IMR-90 (cell line): ENCODE measurements at regions not wholly inside any gene's neighbourhood (a gene's known extent, or its start where the extent isn't known, plus 50 kb on each side); places are given as distances from the start of the nearest gene placed in this dataset.

Experiments
- ATAC-seq: fragments of 200-7000 bp; cut with Tn5 transposase; 2 replicates; pipeline ENCODE4 v1.9.1; 2020; ENCODE audit warnings: low read depth, mild to moderate bottlenecking, moderate library complexity
- BruUV-seq: library from RNA; stranded (reverse); fragments of 400-500 nt; replicated peaks from 2 replicates; lab custom pipeline; 2021; lab: Mats Ljungman, UMichigan
- CTCF ChIA-PET: fragments of 300-600 bp; formaldehyde crosslinking; extraction: SDS; loops from one replicate; lab custom pipeline; 2021; ENCODE audit warnings: antibody characterized with exemption; lab: Yijun Ruan, JAX
- POLR2A ChIA-PET: fragments of 300-600 bp; sonication (Branson Sonifier 250); formaldehyde crosslinking; loops from one replicate; lab custom pipeline; 2022; ENCODE audit warnings: antibody characterized with exemption; ENCODE audit not compliant: unreplicated experiment; lab: Charles Lee
- DNase-seq: peaks from one replicate; pipeline ENCODE4 v3.0.0; 2013
- H2AFZ ChIP-seq: replicated peaks from 2 replicates; pipeline ENCODE3; 2013; ENCODE audit warnings: low read length, mild to moderate bottlenecking; ENCODE audit not compliant: poor library complexity
- H2AK5ac ChIP-seq: 2 replicates; pipeline ENCODE4 v1.6.1; 2013; ENCODE audit warnings: low read depth, low read length, inconsistent platforms
- H2AK9ac ChIP-seq: replicated peaks from 2 replicates; pipeline ENCODE3; 2013; ENCODE audit warnings: mild to moderate bottlenecking, low read depth, low read length, moderate library complexity; ENCODE audit not compliant: poor library complexity
- H2BK120ac ChIP-seq: 2 replicates; pipeline ENCODE4 v1.6.1; 2013; ENCODE audit warnings: low read depth, low read length, inconsistent platforms
- H2BK15ac ChIP-seq: 3 replicates; pipeline ENCODE4 v1.6.1; 2013; ENCODE audit warnings: low read depth, low read length, inconsistent platforms
- H2BK20ac ChIP-seq: 2 replicates; pipeline ENCODE4 v1.6.1; 2013; ENCODE audit warnings: low read depth, mild to moderate bottlenecking, inconsistent platforms, low read length, moderate library complexity
- H2BK5ac ChIP-seq: 2 replicates; pipeline ENCODE4 v1.6.1; 2013; ENCODE audit warnings: mild to moderate bottlenecking, low read depth, low read length, inconsistent platforms; ENCODE audit not compliant: poor library complexity, severe bottlenecking
- H3K14ac ChIP-seq: replicated peaks from 2 replicates; pipeline ENCODE4 v1.6.1; 2013; ENCODE audit warnings: low read depth, low read length, inconsistent platforms
- H3K18ac ChIP-seq: 2 replicates; pipeline ENCODE4 v1.6.1; 2013; ENCODE audit warnings: low read depth, low read length, control low read depth
- H3K23ac ChIP-seq: 2 replicates; pipeline ENCODE4 v1.6.1; 2013; ENCODE audit warnings: low read depth, low read length, inconsistent platforms
- H3K27ac ChIP-seq: 2 replicates; pipeline ENCODE4 v1.5.1; 2013; ENCODE audit warnings: mild to moderate bottlenecking, control low read depth, low read length; ENCODE audit not compliant: insufficient read depth
- H3K27me3 ChIP-seq: 2 replicates; pipeline ENCODE4 v1.6.1; 2013; ENCODE audit warnings: low read length; ENCODE audit not compliant: control insufficient read depth, insufficient read depth
- H3K36me3 ChIP-seq: 2 replicates; pipeline ENCODE4 v1.6.1; 2013; ENCODE audit warnings: low read length, mixed read lengths; ENCODE audit not compliant: control insufficient read depth, insufficient read depth
- H3K4ac ChIP-seq: 2 replicates; pipeline ENCODE4 v1.6.1; 2013; ENCODE audit warnings: low read depth, low read length, inconsistent platforms
- H3K4me1 ChIP-seq: 2 replicates; pipeline ENCODE4 v1.6.1; 2013; ENCODE audit warnings: low read length, mixed read lengths; ENCODE audit not compliant: control insufficient read depth, insufficient read depth
- H3K4me2 ChIP-seq: 2 replicates; pipeline ENCODE4 v1.6.1; 2013; ENCODE audit warnings: low read depth, mild to moderate bottlenecking, control low read depth, low read length, moderate library complexity
- H3K4me3 ChIP-seq: 2 replicates; pipeline ENCODE4 v1.5.1; 2013; ENCODE audit warnings: low read depth, mild to moderate bottlenecking, control low read depth, low read length, moderate library complexity; ENCODE audit not compliant: insufficient read depth
- H3K56ac ChIP-seq: 2 replicates; pipeline ENCODE4 v1.6.1; 2013; ENCODE audit warnings: low read length, inconsistent platforms; ENCODE audit not compliant: insufficient read depth; ENCODE audit errors: extremely low read depth
- H3K79me1 ChIP-seq, 2 experiments: 2 replicates each; pipeline ENCODE4 v1.6.1; 2013; ENCODE audit warnings: low read length in 2 of 2, inconsistent platforms in 1 of 2, low read depth in 1 of 2
- H3K9ac ChIP-seq: 2 replicates; pipeline ENCODE4 v1.6.1; 2013; ENCODE audit warnings: low read depth, low read length, control low read depth
- H3K9me1 ChIP-seq: 2 replicates; pipeline ENCODE4 v1.6.1; 2013; ENCODE audit warnings: low read length, inconsistent platforms; ENCODE audit not compliant: insufficient read depth
- H3K9me3 ChIP-seq: 2 replicates; pipeline ENCODE4 v1.6.1; 2013; ENCODE audit warnings: low read length; ENCODE audit not compliant: control insufficient read depth, insufficient read depth
- H4K20me1 ChIP-seq: 2 replicates; pipeline ENCODE4 v1.6.1; 2013; ENCODE audit warnings: low read length, inconsistent platforms; ENCODE audit not compliant: insufficient read depth
- H4K5ac ChIP-seq: 2 replicates; pipeline ENCODE4 v1.6.1; 2013; ENCODE audit warnings: mild to moderate bottlenecking, low read depth, low read length, control low read depth
- H4K8ac ChIP-seq, 2 experiments: 2 replicates each; pipeline ENCODE4 v1.6.1; 2013; ENCODE audit warnings: low read depth in 2 of 2, low read length in 2 of 2, control low read depth in 1 of 2, inconsistent platforms in 1 of 2
- H4K91ac ChIP-seq: 2 replicates; pipeline ENCODE4 v1.6.1; 2013; ENCODE audit warnings: low read depth, low read length, inconsistent platforms; ENCODE audit not compliant: insufficient read depth
- BHLHE40 ChIP-seq: fragments of 150-350 bp; IDR thresholded peaks from 2 replicates; pipeline ENCODE4 v1.6.1; 2016; ENCODE audit warnings: mild to moderate bottlenecking, low read depth, low read length
- CEBPB ChIP-seq: IDR thresholded peaks from 2 replicates; pipeline ENCODE4 v1.6.1; 2012; ENCODE audit warnings: low read depth, low read length, improper control_type of control experiment
- CHD1 ChIP-seq: IDR thresholded peaks from 2 replicates; pipeline ENCODE4 v1.6.1; 2012; ENCODE audit warnings: low read depth, low read length, improper control_type of control experiment
- MAFK ChIP-seq: IDR thresholded peaks from 2 replicates; pipeline ENCODE4 v1.6.1; 2012; ENCODE audit warnings: low read depth, low read length, improper control_type of control experiment
- MAZ ChIP-seq: IDR thresholded peaks from 2 replicates; pipeline ENCODE4 v1.6.1; 2012; ENCODE audit warnings: low read depth, mild to moderate bottlenecking, low read length, improper control_type of control experiment, moderate library complexity, borderline replicate concordance
- MXI1 ChIP-seq: IDR thresholded peaks from 2 replicates; pipeline ENCODE4 v1.6.1; 2012; ENCODE audit warnings: low read depth, mild to moderate bottlenecking, low read length, moderate library complexity, borderline replicate concordance
- NFE2L2 ChIP-seq: fragments of 150-350 bp; IDR thresholded peaks from 2 replicates; pipeline ENCODE4 v1.6.1; 2016; ENCODE audit warnings: low read depth, mild to moderate bottlenecking, low read length
- WGBS, 2 experiments: methylation state at CpG; one replicate each; pipeline versions ENCODE4 v1.1.5 to v1.1.7; 2013; ENCODE audit warnings: missing lambda C conversion rate in 2 of 2; ENCODE audit not compliant: insufficient read length in 1 of 2; ENCODE audit errors: extremely low coverage in 2 of 2; 5-methylcytosine and 5-hydroxymethylcytosine counted together
- dilution Hi-C: fragments of 300-500 bp; cut with HindIII; formaldehyde crosslinking; loops from one replicate; pipeline ENCODE4 v1.14.3; 2018; ENCODE audit warnings: low sequenced_read_pairs; ENCODE audit not compliant: unreplicated experiment
- in situ Hi-C: fragments of 300-500 bp; cut with MboI; formaldehyde crosslinking; loops from 3 replicates; pipeline ENCODE4 v1.14.3; 2019; ENCODE audit warnings: low sequenced_read_pairs, inconsistent platforms, mixed read lengths
- intact Hi-C: fragments of 100-400 bp; cut with micrococcal nuclease; formaldehyde crosslinking; loops from 2 replicates; pipeline ENCODE4 v1.10.0; 2022
- TF ChIP-seq, protein P1 (sequence below): fragments of 150-350 bp; IDR thresholded peaks from 2 replicates; pipeline ENCODE4 v1.6.1; 2017; ENCODE audit warnings: mild to moderate bottlenecking, antibody characterized with exemption, low read length, low read depth
- TF ChIP-seq, protein P2 (sequence below): fragments of 150-350 bp; IDR thresholded peaks from 2 replicates; pipeline ENCODE4 v1.6.1; 2016; ENCODE audit warnings: low read depth, mild to moderate bottlenecking, low read length, moderate library complexity, borderline replicate concordance

DNA sequence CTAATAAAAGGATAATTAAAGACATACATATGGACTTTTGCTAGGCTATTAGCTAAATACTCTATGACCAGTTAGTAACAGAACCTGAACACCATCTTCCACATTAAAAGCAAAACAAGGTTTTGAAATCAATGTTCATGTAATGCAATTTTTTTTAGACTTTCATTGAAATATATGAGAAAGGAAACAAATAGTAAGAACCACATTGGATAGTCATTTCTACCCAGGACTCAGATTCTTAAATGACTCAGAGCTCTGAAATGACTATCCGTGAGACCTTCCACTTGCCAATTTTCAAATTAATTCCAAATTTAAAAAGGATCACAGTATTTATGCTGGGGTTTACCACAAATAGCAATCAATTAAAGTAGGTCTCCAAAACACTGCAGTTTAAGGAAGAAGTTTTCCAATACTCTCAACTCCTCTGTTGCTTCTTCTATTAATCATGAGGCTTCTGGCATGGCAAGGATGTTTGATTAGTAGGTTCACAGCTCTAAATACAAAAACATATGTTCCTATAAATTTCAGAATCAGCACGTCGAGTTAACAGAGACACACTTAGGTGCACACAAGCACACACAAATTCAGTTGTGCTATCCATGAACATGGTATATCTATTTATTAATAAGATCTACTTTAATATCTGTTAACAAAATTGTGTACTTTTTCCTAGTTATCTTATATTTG, 841.0 kb downstream of the RNF144A start:
- TF ChIP-seq NFE2L2 (no peak), MAFK (no peak), MAZ (no peak), BHLHE40 (no peak), MXI1 (no peak), CEBPB (no peak), CHD1 (no peak)
- TF ChIP-seq, protein P1, sequence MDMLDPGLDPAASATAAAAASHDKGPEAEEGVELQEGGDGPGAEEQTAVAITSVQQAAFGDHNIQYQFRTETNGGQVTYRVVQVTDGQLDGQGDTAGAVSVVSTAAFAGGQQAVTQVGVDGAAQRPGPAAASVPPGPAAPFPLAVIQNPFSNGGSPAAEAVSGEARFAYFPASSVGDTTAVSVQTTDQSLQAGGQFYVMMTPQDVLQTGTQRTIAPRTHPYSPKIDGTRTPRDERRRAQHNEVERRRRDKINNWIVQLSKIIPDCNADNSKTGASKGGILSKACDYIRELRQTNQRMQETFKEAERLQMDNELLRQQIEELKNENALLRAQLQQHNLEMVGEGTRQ, result no peak
- TF ChIP-seq, protein P2, sequence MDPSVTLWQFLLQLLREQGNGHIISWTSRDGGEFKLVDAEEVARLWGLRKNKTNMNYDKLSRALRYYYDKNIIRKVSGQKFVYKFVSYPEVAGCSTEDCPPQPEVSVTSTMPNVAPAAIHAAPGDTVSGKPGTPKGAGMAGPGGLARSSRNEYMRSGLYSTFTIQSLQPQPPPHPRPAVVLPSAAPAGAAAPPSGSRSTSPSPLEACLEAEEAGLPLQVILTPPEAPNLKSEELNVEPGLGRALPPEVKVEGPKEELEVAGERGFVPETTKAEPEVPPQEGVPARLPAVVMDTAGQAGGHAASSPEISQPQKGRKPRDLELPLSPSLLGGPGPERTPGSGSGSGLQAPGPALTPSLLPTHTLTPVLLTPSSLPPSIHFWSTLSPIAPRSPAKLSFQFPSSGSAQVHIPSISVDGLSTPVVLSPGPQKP, result no peak
- intact Hi-C loops (loop anchor here (10.0 kb wide), 1 partner anchor 167 kb away; no protein-coding TSS in a partner anchor), dilution Hi-C loops (no loop called here), in situ Hi-C loops (no loop called here)
- no peak overlapping the region for H3K14ac ChIP-seq
- H3K9ac ChIP-seq, result no peak overlapping the region
- H3K18ac ChIP-seq, result no peak overlapping the region
- no peak overlapping the region for H3K4me2 ChIP-seq
- H3K27me3 ChIP-seq, result no peaks in the 10 kb centered on the region
- H4K8ac ChIP-seq, result no peak overlapping the region
- no peak overlapping the region for H2AK9ac ChIP-seq
- WGBS, 2 experiments, result 60% methylated on average over 1 of the region's 3 CpGs; no CpG with 5 or more reads in 1 of the 2 experiments
- H2BK120ac ChIP-seq, result no peak overlapping the region
- H2BK15ac ChIP-seq, result no peak overlapping the region
- no peak overlapping the region for H3K27ac ChIP-seq
- no peak overlapping the region for H2AK5ac ChIP-seq
- POLR2A ChIA-PET, result no interaction called here
- no peak overlapping the region for H2BK5ac ChIP-seq
- no peak for DNase-seq
- no peak overlapping the region for H3K4me3 ChIP-seq
- BruUV-seq, result no TSS peak
- no peaks in the 10 kb centered on the region for H3K79me1 ChIP-seq
- no peak overlapping the region for H3K23ac ChIP-seq
- peaks cover 6% of the 10 kb centered on the region for H3K9me3 ChIP-seq
- H2BK20ac ChIP-seq, result no peak overlapping the region
- H3K4me1 ChIP-seq, result no peaks in the 10 kb centered on the region
- no peak overlapping the region for H4K91ac ChIP-seq
- H2AFZ ChIP-seq, result no peak overlapping the region
- CTCF ChIA-PET, result no interaction called here
- no peaks in the 10 kb centered on the region for H4K20me1 ChIP-seq
- no peak overlapping the region for H3K56ac ChIP-seq
- H3K9me1 ChIP-seq, result no peaks in the 10 kb centered on the region
- no peak overlapping the region for H3K4ac ChIP-seq
- H4K5ac ChIP-seq, result no peak overlapping the region
- H3K36me3 ChIP-seq, result no peaks in the 10 kb centered on the region
- ATAC-seq, result no peak
